ENCODE measurements at regions not wholly inside any gene's neighbourhood (a gene's known extent, or its start where the extent isn't known, plus 50 kb on each side); places are given as distances from the start of the nearest gene placed in this dataset.

GRCh38 chr12:92554158-92555073 is 148.4 kb upstream of the PLEKHG7 start:
- TF ChIP-seq CTCF (IDR thresholded peaks at IDR 0.05) = no peak
- intact Hi-C loops (cut with DNase I) = no loop called here
- no peak for DNase-seq
- no peaks in the 10 kb centered on the region for H3K9me3 ChIP-seq
- H3K4me3 ChIP-seq = no peak overlapping the region
- no peak for ATAC-seq
- peaks cover 15% of the 10 kb centered on the region for H3K4me1 ChIP-seq
- H3K36me3 ChIP-seq = no peaks in the 10 kb centered on the region
- H3K27me3 ChIP-seq (ENCODE audit: low read depth) = no peaks in the 10 kb centered on the region
- H3K27ac ChIP-seq = no peak overlapping the region

- intact Hi-C loops (cut with DNase I) = no loop called here
- peak; percentile 35 to 46 for ATAC-seq
- H3K4me1 ChIP-seq = peaks cover 15% of the 10 kb centered on the region
Measured at GRCh38 chr12:92553389-92553788, 149.4 kb upstream of the PLEKHG7 start.

GRCh38 chr12:92552412-92553108 is 150.2 kb upstream of the PLEKHG7 start:
- no peak overlapping the region for H3K27ac ChIP-seq
- no peak overlapping the region for H3K4me3 ChIP-seq
- no peak for TF ChIP-seq CTCF (IDR thresholded peaks at IDR 0.05)
- no peak for DNase-seq
- no peaks in the 10 kb centered on the region for H3K9me3 ChIP-seq
- intact Hi-C loops (cut with DNase I) = no loop called here
- no peaks in the 10 kb centered on the region for H3K36me3 ChIP-seq
- H3K27me3 ChIP-seq (ENCODE audit: low read depth) = no peaks in the 10 kb centered on the region
- peaks cover 15% of the 10 kb centered on the region for H3K4me1 ChIP-seq
- ATAC-seq = peak; percentile 9 to 39

More at GRCh38 chr12:92553389-92553788, 149.4 kb upstream of the PLEKHG7 start:
- Histone ChIP-seq H3K27me3 (ENCODE audit: low read depth) (no peaks in the 10 kb centered on the region), H3K27ac (no peak overlapping the region), H3K9me3 (no peaks in the 10 kb centered on the region), H3K4me3 (no peak overlapping the region), H3K36me3 (no peaks in the 10 kb centered on the region)
- TF ChIP-seq CTCF (IDR thresholded peaks at IDR 0.05) = no peak
- no peak for DNase-seq

- Histone ChIP-seq H3K27me3 (ENCODE audit: low read depth) (no peaks in the 10 kb centered on the region), H3K27ac (no peak overlapping the region), H3K36me3 (no peaks in the 10 kb centered on the region), H3K4me1 (peaks cover 15% of the 10 kb centered on the region), H3K4me3 (no peak overlapping the region), H3K9me3 (no peaks in the 10 kb centered on the region)
- DNase-seq (no peak), ATAC-seq (peak in 1 of 2 donors; percentile 47)
- TF ChIP-seq CTCF (IDR thresholded peaks at IDR 0.05) = no peak
- intact Hi-C loops (cut with DNase I) = no loop called here
Measured at GRCh38 chr12:92551853-92552397, 150.9 kb upstream of the PLEKHG7 start.

DNA sequence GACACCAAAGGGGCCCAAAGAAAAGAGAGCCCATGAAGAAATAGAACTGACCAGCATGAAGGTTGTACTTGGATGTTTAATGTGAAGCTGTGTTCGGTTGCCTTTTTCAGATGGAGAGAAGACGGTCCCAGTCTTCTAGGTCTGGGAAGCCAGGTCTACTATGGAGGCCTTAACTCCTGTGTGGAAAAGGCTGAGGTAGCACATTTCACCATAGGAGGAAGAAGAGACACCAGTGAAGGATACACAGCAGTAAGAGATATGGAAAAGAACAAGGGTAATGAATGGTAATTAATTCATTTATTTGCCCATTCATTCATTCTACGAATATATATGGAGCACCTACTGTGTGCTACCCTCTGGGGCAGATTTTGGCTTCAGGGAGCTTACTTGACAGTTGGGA is 151.6 kb upstream of the PLEKHG7 start:
- TF ChIP-seq CTCF (IDR thresholded peaks at IDR 0.05) = no peak
- Histone ChIP-seq H3K36me3 (no peaks in the 10 kb centered on the region), H3K27me3 (ENCODE audit: low read depth) (no peaks in the 10 kb centered on the region), H3K9me3 (no peaks in the 10 kb centered on the region), H3K4me1 (peaks cover 12% of the 10 kb centered on the region), H3K27ac (no peak overlapping the region), H3K4me3 (no peak overlapping the region)
- intact Hi-C loops (cut with DNase I) = no loop called here
- no peak for ATAC-seq
- no peak for DNase-seq

Data from lower lobe of right lung (tissue), 2 donors.